ENCODE measurements at regions not wholly inside any gene's neighbourhood (a gene's known extent, or its start where the extent isn't known, plus 50 kb on each side); places are given as distances from the start of the nearest gene placed in this dataset.

- H4K91ac ChIP-seq (ENCODE audit: insufficient read length, low read depth, low read length) = no peak overlapping the region
- no peak overlapping the region for H3K4me3 Mint-ChIP-seq
These were observed 959.2 kb downstream of the ADGRL3 start for GRCh38 chr4:62159306-62159705.

More at GRCh38 chr4:62159306-62159705, 959.2 kb downstream of the ADGRL3 start:
- H3K4me2 ChIP-seq (ENCODE audit: insufficient read depth, insufficient read length, low read length) = no peak overlapping the region
- H2BK15ac ChIP-seq (ENCODE audit: low read depth, low read length) = no peak overlapping the region
- no CpG with 5 or more reads among the region's 1 CpG for WGBS (ENCODE audit: extremely low coverage, insufficient read length, low lambda C conversion rate)
- H3K9me3 ChIP-seq (ENCODE audit: control insufficient read depth, low read depth, low read length) = no peaks in the 10 kb centered on the region
- H2BK20ac ChIP-seq (ENCODE audit: low read depth, low read length, poor library complexity, severe bottlenecking) = no peak overlapping the region
- H3K79me2 ChIP-seq (ENCODE audit: insufficient read depth, low read length) = no peaks in the 10 kb centered on the region
- Mint-ChIP-seq H3K27ac (no peak overlapping the region), H3K27me3 (ENCODE audit: low read depth) (no peaks in the 10 kb centered on the region), H3K4me1 (0 out of 4 replicates have a peak, but pooled peaks cover 0 to 2% of the 10 kb centered on the region in 2 experiments), H3K36me3 (ENCODE audit: insufficient read depth in 1 of 3, low read depth in 3 of 3) (no peaks in the 10 kb centered on the region; a peak in 1 of 7 replicates), H3K9me3 (peaks cover 3% of the 10 kb centered on the region in 2 experiments; a peak in 3 of 5 replicates)
- no peak for DNase-seq
- no peak overlapping the region for H4K5ac ChIP-seq (ENCODE audit: insufficient read length, low read depth, low read length)
- H2BK5ac ChIP-seq (ENCODE audit: insufficient read length, low read length) = no peak overlapping the region
- no peak overlapping the region for H3K14ac ChIP-seq (ENCODE audit: insufficient read depth, low read length)
- no peak overlapping the region for H2BK12ac ChIP-seq (ENCODE audit: insufficient read length, low read depth, low read length)
- H3K4ac ChIP-seq (ENCODE audit: low read depth, low read length) = no peak overlapping the region
- H2AK5ac ChIP-seq (ENCODE audit: insufficient read length, low read length) = no peak overlapping the region
- H3K23ac ChIP-seq (ENCODE audit: insufficient read length, low read depth, low read length) = no peak overlapping the region
- H3K27me3 ChIP-seq (ENCODE audit: insufficient read depth, low read length) = no peaks in the 10 kb centered on the region
- no peak overlapping the region for H2AFZ ChIP-seq (ENCODE audit: low read length)
- H3K79me1 ChIP-seq (ENCODE audit: insufficient read depth, low read depth, low read length, poor library complexity, severe bottlenecking) = no peaks in the 10 kb centered on the region
- H3K18ac ChIP-seq (ENCODE audit: insufficient read length, low read depth, low read length) = no peak overlapping the region
- H3K4me1 ChIP-seq (ENCODE audit: insufficient read depth, low read length) = no peaks in the 10 kb centered on the region
- TF ChIP-seq CTCF (conservative IDR thresholded peaks at IDR 0.05) = no peak
- H2BK120ac ChIP-seq (ENCODE audit: low read depth, low read length, poor library complexity, severe bottlenecking) = no peak overlapping the region
- H3K56ac ChIP-seq (ENCODE audit: insufficient read length, low read depth, low read length) = no peak overlapping the region
- no peaks in the 10 kb centered on the region for H3K23me2 ChIP-seq (ENCODE audit: insufficient read length, low read depth, low read length, poor library complexity, severe bottlenecking)
- H3K27ac ChIP-seq (ENCODE audit: insufficient read length, low read depth, low read length) = no peak overlapping the region
- no peak overlapping the region for H4K8ac ChIP-seq (replicated peaks; ENCODE audit: insufficient read length, low read depth, low read length)
- no peak overlapping the region for H3T11ph ChIP-seq (ENCODE audit: low read length)
- H4K20me1 ChIP-seq (ENCODE audit: control insufficient read depth, insufficient read depth, insufficient read length) = no peaks in the 10 kb centered on the region
- no peak overlapping the region for H3K9ac ChIP-seq (ENCODE audit: extremely low read depth, insufficient read length, low read length)

Measured in H9 (cell line).